ENCODE measurements at regions not wholly inside any gene's neighbourhood (a gene's known extent, or its start where the extent isn't known, plus 50 kb on each side); places are given as distances from the start of the nearest gene placed in this dataset.

- no peak overlapping the region for H3K4me3 ChIP-seq (ENCODE audit: control insufficient read depth, low read depth, low read length)
Observed at GRCh38 chr14:105836160-105836559, 309.8 kb downstream of the TMEM121 start.

GRCh38 chr14:105836730-105837129 lies 310.3 kb downstream of the TMEM121 start:
- no peak for DNase-seq (ENCODE audit: low read depth)
- TF ChIP-seq CTCF (IDR thresholded peaks at IDR 0.05; ENCODE audit: control insufficient read depth, insufficient read depth, low read depth, low read length, missing control alignments) = no peak
- no peak overlapping the region for H3K4me3 ChIP-seq (ENCODE audit: control insufficient read depth, low read depth, low read length)

More at GRCh38 chr14:105836160-105836559, 309.8 kb downstream of the TMEM121 start:
- DNase-seq (ENCODE audit: low read depth) = no peak
- TF ChIP-seq CTCF (IDR thresholded peaks at IDR 0.05; ENCODE audit: control insufficient read depth, insufficient read depth, low read depth, low read length, missing control alignments) = no peak

GRCh38 chr14:105837349-105838063 lies 311.1 kb downstream of the TMEM121 start:
- no peak for DNase-seq (ENCODE audit: low read depth)
- TF ChIP-seq CTCF (IDR thresholded peaks at IDR 0.05; ENCODE audit: control insufficient read depth, insufficient read depth, low read depth, low read length, missing control alignments) = no peak
- no peak overlapping the region for H3K4me3 ChIP-seq (ENCODE audit: control insufficient read depth, low read depth, low read length)

- no peak for DNase-seq (ENCODE audit: low read depth)
- no peak overlapping the region for H3K4me3 ChIP-seq (ENCODE audit: control insufficient read depth, low read depth, low read length)
- TF ChIP-seq CTCF (IDR thresholded peaks at IDR 0.05; ENCODE audit: control insufficient read depth, insufficient read depth, low read depth, low read length, missing control alignments) = no peak
Observed at GRCh38 chr14:105838107-105838506, 311.7 kb downstream of the TMEM121 start.

- DNase-seq (ENCODE audit: low read depth) = no peak
- no peak for TF ChIP-seq CTCF (IDR thresholded peaks at IDR 0.05; ENCODE audit: control insufficient read depth, insufficient read depth, low read depth, low read length, missing control alignments)
- H3K4me3 ChIP-seq (ENCODE audit: control insufficient read depth, low read depth, low read length) = no peak overlapping the region
Observed at GRCh38 chr14:105838591-105839424, 312.4 kb downstream of the TMEM121 start.

GRCh38 chr14:105839425-105840265 lies 313.3 kb downstream of the TMEM121 start:
- TF ChIP-seq CTCF (IDR thresholded peaks at IDR 0.05; ENCODE audit: control insufficient read depth, insufficient read depth, low read depth, low read length, missing control alignments) = no peak
- DNase-seq (ENCODE audit: low read depth) = no peak
- H3K4me3 ChIP-seq (ENCODE audit: control insufficient read depth, low read depth, low read length) = no peak overlapping the region
